Neutrophil (primary cell): ENCODE measurements at regions not wholly inside any gene's neighbourhood (a gene's known extent, or its start where the extent isn't known, plus 50 kb on each side); places are given as distances from the start of the nearest gene placed in this dataset.

Source experiments
- H3K27ac ChIP-seq: fragments of 200-600 bp; sonication (generic); 2 replicates; pipeline ENCODE4 v1.5.1; 2016; ENCODE audit warnings: mild to moderate bottlenecking, moderate library complexity
- H3K27me3 ChIP-seq: fragments of 200-600 bp; sonication (generic); 2 replicates; pipeline ENCODE4 v1.6.0; 2016; ENCODE audit warnings: mild to moderate bottlenecking
- H3K36me3 ChIP-seq: fragments of 200-600 bp; sonication (generic); 2 replicates; pipeline ENCODE4 v1.5.1; 2017
- H3K4me1 ChIP-seq, 2 experiments: fragments of 200-600 bp in 1 of 2; sonication (generic) in 1 of 2; 1 replicate in 1 of 2; 2 replicates in 1 of 2; pipeline versions ENCODE4 v1.5.1 to v1.6.1; 2013 to 2016; ENCODE audit warnings: low read depth in 1 of 2, low read length in 1 of 2, mild to moderate bottlenecking in 1 of 2, moderate library complexity in 1 of 2; ENCODE audit not compliant: control insufficient read depth in 1 of 2, insufficient read depth in 1 of 2
- H3K4me3 ChIP-seq, 2 experiments: fragments of 200-600 bp in 1 of 2; sonication (generic) in 1 of 2; 1 replicate in 1 of 2; 2 replicates in 1 of 2; pipeline ENCODE4 v1.5.1; 2013 to 2016; ENCODE audit warnings: low read depth in 1 of 2, low read length in 1 of 2, mild to moderate bottlenecking in 1 of 2, moderate library complexity in 1 of 2
- H3K9me3 ChIP-seq: fragments of 200-600 bp; sonication (generic); 2 replicates; pipeline ENCODE4 v1.5.1; 2016
- CTCF ChIP-seq: fragments of 200-600 bp; sonication (generic); IDR thresholded peaks from 2 replicates; pipeline ENCODE4 v1.5.1; 2016; ENCODE audit warnings: antibody characterized with exemption

DNA sequence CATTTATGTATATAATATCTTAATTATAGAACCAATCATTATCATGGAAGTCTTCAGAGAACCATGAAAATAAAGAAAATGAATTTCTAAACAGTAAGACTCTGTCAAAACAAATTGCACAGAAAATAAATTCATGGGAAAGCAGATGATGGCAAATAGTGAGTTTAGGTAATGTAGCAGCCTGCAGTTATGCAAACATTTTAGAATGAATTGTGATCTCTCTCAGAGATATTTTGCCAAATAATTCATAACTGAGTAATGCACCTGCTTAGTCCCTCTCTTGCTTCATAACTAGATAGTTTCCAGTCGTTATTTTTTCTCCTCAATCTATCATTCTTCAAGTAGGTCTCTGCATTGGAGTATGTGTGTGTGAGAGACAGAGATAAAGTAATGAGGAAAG, 492.7 kb upstream of the THBS1 start:
- H3K9me3 ChIP-seq = no peaks in the 10 kb centered on the region
- H3K27ac ChIP-seq = no peak overlapping the region
- peaks cover 35% of the 10 kb centered on the region in 2 experiments for H3K4me1 ChIP-seq
- no peak for TF ChIP-seq CTCF
- peaks cover 3% of the 10 kb centered on the region for H3K27me3 ChIP-seq
- no peaks in the 10 kb centered on the region for H3K36me3 ChIP-seq
- no peak overlapping the region for H3K4me3 ChIP-seq

DNA sequence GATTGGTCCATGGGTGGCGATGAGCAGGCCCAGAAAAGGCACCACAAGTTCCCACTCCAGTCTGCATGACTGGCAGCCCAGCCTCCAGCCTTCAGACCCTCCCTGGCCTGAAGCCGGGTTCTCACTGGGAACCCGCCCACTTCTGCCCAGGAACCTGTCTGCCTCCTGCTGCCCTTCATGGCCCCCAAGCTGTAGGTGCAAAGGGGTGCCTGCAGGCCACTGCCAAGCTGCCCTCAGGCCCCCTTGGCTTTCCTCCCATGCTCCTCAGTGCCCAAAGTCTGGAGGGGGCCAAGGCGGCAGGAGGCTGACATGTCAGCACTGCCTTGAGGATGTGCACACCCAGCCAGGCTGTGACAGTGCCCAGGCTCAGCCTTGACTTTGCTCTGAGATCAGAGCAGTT, 488.5 kb upstream of the THBS1 start:
- no peak for TF ChIP-seq CTCF
- Histone ChIP-seq H3K9me3 (no peaks in the 10 kb centered on the region), H3K36me3 (no peaks in the 10 kb centered on the region)

DNA sequence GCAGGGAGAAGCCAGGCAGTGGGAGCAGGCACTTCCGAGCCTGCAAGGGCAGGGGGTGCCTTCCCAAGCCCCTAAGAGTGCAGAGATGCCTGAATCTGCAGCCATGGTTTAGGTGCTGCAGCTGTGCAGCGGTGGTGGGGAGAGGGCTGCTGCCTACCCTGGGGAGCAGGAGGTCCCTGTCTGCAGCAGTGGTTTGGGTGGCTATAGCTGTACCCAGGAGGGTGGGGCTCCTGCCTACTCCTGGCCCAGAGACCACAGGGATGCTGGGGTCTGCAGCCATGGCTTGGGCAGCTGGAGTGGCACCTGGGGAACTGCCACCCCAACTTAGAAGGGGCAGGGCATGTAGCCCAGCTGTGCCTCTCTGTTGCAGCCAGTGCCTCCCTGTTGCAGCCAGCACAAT, 488.1 kb upstream of the THBS1 start:
- no peaks in the 10 kb centered on the region for H3K9me3 ChIP-seq
- no peaks in the 10 kb centered on the region for H3K4me1 ChIP-seq
- H3K27ac ChIP-seq = no peak overlapping the region
- H3K36me3 ChIP-seq = no peaks in the 10 kb centered on the region
- peaks cover 4% of the 10 kb centered on the region for H3K27me3 ChIP-seq
- H3K4me3 ChIP-seq = no peak overlapping the region
- TF ChIP-seq CTCF = no peak

More for the DNA sequence above, 488.5 kb upstream of the THBS1 start:
- H3K4me3 ChIP-seq = no peak overlapping the region
- peaks cover 4% of the 10 kb centered on the region for H3K27me3 ChIP-seq
- H3K27ac ChIP-seq = no peak overlapping the region
- H3K4me1 ChIP-seq = no peaks in the 10 kb centered on the region

DNA sequence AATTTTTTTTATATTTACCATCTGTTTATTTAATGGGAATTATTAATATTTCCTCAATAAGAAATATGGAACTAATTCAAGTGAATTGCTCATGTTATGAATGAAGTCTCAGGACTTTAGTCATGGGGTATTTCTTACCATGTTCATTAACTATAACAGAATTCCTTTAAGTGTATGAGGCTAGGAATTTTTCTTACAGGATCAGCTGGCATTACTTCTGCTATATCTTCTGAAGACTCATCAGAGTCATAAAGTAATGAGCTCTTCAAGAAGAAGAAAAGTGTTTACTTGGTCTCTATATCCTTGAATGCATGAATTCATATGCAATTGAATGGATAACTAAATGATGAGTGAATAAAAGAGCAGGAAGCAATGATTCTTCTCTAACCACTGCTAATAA, 486.8 kb upstream of the THBS1 start:
- Histone ChIP-seq H3K36me3 (no peaks in the 10 kb centered on the region), H3K27ac (no peak overlapping the region), H3K4me3 (no peak overlapping the region), H3K27me3 (peaks cover 4% of the 10 kb centered on the region), H3K4me1 (no peaks in the 10 kb centered on the region), H3K9me3 (no peaks in the 10 kb centered on the region)
- TF ChIP-seq CTCF = no peak

- H3K9me3 ChIP-seq = no peaks in the 10 kb centered on the region
- no peak overlapping the region for H3K27ac ChIP-seq
- H3K27me3 ChIP-seq = peaks cover 13% of the 10 kb centered on the region
- no peaks in the 10 kb centered on the region for H3K4me1 ChIP-seq
- H3K4me3 ChIP-seq = no peak overlapping the region
- TF ChIP-seq CTCF = no peak
- no peaks in the 10 kb centered on the region for H3K36me3 ChIP-seq
Measured at GRCh38 chr15:39095218-39095879, 485.5 kb upstream of the THBS1 start.
